Fibroblast of lung (primary cell): ENCODE measurements at regions not wholly inside any gene's neighbourhood (a gene's known extent, or its start where the extent isn't known, plus 50 kb on each side); places are given as distances from the start of the nearest gene placed in this dataset.

Experiments used
- DNase-seq, 2 donors: peaks; one replicate each; pipeline versions ENCODE4 v3.0.0 to v3.0.0-alpha.2; 2010; ENCODE audit warnings: low read depth in 2 of 2
- H2AFZ ChIP-seq: 2 replicates; pipeline ENCODE4 v1.5.1; 2012; ENCODE audit warnings: low read length, control low read depth, inconsistent platforms
- H3K27ac ChIP-seq: 2 replicates; pipeline ENCODE4 v1.5.1; 2011; ENCODE audit warnings: low read length, control low read depth; ENCODE audit not compliant: insufficient read depth
- H3K27me3 ChIP-seq: 2 replicates; pipeline ENCODE4 v1.5.1; 2011; ENCODE audit warnings: mild to moderate bottlenecking, low read length; ENCODE audit not compliant: control insufficient read depth, insufficient read depth
- H3K36me3 ChIP-seq: 2 replicates; pipeline ENCODE4 v1.5.1; 2011; ENCODE audit warnings: low read length; ENCODE audit not compliant: control insufficient read depth, insufficient read depth
- H3K4me1 ChIP-seq: 2 replicates; pipeline ENCODE4 v1.5.1; 2011; ENCODE audit warnings: low read length; ENCODE audit not compliant: control insufficient read depth, insufficient read depth; ENCODE audit errors: extremely low read depth
- H3K4me2 ChIP-seq: 2 replicates; pipeline ENCODE4 v1.5.1; 2011; ENCODE audit warnings: low read length, control low read depth; ENCODE audit not compliant: insufficient read depth; ENCODE audit errors: extremely low read depth
- H3K4me3 ChIP-seq, 4 experiments: fragments of 200-600 bp in 1 of 4; sonication (generic) in 1 of 4; replicated peaks in 1 of 4; 2 replicates each; pipeline ENCODE4 v1.5.1; 2011 to 2016; ENCODE audit warnings: low read length in 4 of 4, low read depth in 3 of 4, mild to moderate bottlenecking in 3 of 4, control low read depth in 2 of 4, inconsistent platforms in 1 of 4, mixed read lengths in 1 of 4; ENCODE audit not compliant: insufficient read depth in 1 of 4; ENCODE audit errors: control extremely low read depth in 1 of 4
- H3K79me2 ChIP-seq: 2 replicates; pipeline ENCODE4 v1.5.1; 2012; ENCODE audit warnings: mild to moderate bottlenecking, low read length, inconsistent platforms; ENCODE audit not compliant: control insufficient read depth, insufficient read depth
- H3K9ac ChIP-seq: 2 replicates; pipeline ENCODE4 v1.5.1; 2011; ENCODE audit warnings: mild to moderate bottlenecking, low read length, control low read depth; ENCODE audit not compliant: insufficient read depth
- H3K9me3 ChIP-seq: 2 replicates; pipeline ENCODE4 v1.5.1; 2012; ENCODE audit warnings: low read depth, low read length; ENCODE audit not compliant: control insufficient read depth, insufficient read depth
- H4K20me1 ChIP-seq: 2 replicates; pipeline ENCODE4 v1.5.1; 2011; ENCODE audit warnings: low read length; ENCODE audit not compliant: control insufficient read depth, insufficient read depth; ENCODE audit errors: extremely low read depth
- EZH2 ChIP-seq: IDR thresholded peaks from 2 replicates; pipeline ENCODE4 v1.5.1; 2012; ENCODE audit warnings: low read length, control low read depth, mild to moderate bottlenecking; ENCODE audit errors: missing control alignments
- TF ChIP-seq, protein P1 (sequence below), 2 donors: IDR thresholded peaks in 1 of 2; conservative IDR thresholded peaks in 1 of 2; 1 replicate in 1 of 2; 2 replicates in 1 of 2; pipeline ENCODE4 v1.5.1; 2011 to 2012; ENCODE audit warnings: low read length in 2 of 2, control low read depth in 1 of 2, inconsistent platforms in 1 of 2, low read depth in 1 of 2, mild to moderate bottlenecking in 1 of 2

DNA sequence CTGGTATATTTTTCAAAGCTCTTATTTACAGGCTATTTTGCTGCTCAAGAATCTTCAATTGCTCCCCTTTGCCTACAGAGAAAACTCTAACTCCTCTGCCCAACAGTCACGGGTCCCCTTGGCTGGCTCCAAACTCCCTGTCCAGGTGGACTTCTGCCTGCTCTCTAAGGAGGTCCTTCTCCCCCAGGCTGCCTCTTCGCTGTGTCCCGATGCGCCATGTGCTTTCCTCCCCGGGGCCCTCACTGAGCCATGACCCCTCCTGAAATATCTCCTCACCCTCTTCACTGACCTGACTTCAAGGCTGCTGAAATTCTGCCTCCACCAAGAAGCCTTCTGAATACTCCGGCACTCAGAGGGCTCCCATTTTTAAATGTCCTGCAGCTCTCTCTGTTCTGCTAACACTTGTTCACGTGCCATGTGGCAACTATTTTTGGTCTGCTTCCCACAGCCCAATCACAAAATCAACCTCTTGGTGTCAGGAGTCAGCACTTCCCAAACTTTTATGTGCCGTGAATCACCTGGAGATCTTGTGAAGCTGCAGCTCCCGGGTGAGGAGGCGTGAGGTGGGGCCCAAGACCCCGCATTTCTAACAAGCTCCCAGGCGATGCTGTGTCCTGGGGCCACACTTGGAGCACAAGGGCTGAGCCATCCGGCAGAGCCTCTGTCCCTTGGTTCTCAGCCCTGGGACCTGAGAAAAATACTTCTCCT, 85.7 kb upstream of the COL13A1 start:
- Histone ChIP-seq H3K4me2 (no peak overlapping the region), H3K36me3 (no peaks in the 10 kb centered on the region), H3K27ac (no peak overlapping the region), H3K27me3 (peaks cover 7% of the 10 kb centered on the region), H2AFZ (no peak overlapping the region), H3K9ac (no peak overlapping the region), H3K4me3 (no peak overlapping the region), H4K20me1 (no peaks in the 10 kb centered on the region), H3K79me2 (no peaks in the 10 kb centered on the region), H3K9me3 (no peaks in the 10 kb centered on the region), H3K4me1 (no peaks in the 10 kb centered on the region)
- TF ChIP-seq, protein P1, sequence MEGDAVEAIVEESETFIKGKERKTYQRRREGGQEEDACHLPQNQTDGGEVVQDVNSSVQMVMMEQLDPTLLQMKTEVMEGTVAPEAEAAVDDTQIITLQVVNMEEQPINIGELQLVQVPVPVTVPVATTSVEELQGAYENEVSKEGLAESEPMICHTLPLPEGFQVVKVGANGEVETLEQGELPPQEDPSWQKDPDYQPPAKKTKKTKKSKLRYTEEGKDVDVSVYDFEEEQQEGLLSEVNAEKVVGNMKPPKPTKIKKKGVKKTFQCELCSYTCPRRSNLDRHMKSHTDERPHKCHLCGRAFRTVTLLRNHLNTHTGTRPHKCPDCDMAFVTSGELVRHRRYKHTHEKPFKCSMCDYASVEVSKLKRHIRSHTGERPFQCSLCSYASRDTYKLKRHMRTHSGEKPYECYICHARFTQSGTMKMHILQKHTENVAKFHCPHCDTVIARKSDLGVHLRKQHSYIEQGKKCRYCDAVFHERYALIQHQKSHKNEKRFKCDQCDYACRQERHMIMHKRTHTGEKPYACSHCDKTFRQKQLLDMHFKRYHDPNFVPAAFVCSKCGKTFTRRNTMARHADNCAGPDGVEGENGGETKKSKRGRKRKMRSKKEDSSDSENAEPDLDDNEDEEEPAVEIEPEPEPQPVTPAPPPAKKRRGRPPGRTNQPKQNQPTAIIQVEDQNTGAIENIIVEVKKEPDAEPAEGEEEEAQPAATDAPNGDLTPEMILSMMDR (conservative IDR thresholded peaks at IDR 0.05 in 1 of 2, IDR thresholded peaks at IDR 0.05 in 1 of 2; ENCODE audit: low read depth in 1 of 2, low read length in 2 of 2): no peak
- TF ChIP-seq EZH2: no peak
- DNase-seq: no peak

DNA sequence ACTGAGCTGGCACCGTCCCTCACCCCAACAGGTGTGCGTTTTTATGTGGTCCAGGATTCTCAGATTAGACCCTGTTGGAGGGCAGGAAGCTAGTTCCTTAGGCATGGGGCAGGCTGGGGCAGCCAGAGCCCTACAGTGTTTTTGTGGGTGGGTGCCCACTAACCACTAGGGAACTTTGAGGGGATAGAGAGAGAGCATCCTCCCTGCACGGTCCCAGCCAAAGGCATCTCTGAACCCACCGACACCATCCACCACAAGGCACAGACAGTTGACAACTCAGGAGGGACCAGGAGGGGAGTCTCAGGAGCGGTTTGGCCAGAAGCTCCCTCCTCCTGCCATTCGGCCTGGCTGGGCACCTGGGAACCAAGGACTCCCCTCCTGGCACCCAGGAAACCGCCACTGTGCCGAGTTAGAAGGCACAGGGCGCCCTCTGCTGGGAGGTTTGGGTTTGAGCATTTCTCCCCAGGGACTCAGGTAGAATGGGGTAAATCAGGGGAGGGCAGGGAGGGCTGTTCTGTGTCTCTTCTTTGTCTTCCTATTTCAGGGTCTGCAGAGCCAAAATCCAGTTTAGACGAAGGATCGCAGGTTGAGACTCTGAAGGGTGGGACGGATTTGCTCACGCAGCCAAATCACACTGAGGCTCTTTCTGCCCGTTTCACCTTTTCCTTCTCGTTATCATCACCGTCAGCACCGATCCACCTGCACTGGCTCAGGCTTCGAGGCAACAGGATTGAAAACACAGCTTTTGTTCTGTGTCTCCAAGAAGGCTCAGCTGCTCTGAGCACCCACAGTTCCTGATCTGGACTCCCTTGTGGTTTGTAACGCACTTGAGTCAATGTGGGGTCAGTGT, 84.8 kb upstream of the COL13A1 start:
- H2AFZ ChIP-seq: no peak overlapping the region
- no peaks in the 10 kb centered on the region for H3K4me1 ChIP-seq
- no peaks in the 10 kb centered on the region for H3K9me3 ChIP-seq
- H4K20me1 ChIP-seq: no peaks in the 10 kb centered on the region
- peaks cover 7% of the 10 kb centered on the region for H3K27me3 ChIP-seq
- no peaks in the 10 kb centered on the region for H3K79me2 ChIP-seq
- no peaks in the 10 kb centered on the region for H3K36me3 ChIP-seq
- TF ChIP-seq, protein P1 (conservative IDR thresholded peaks at IDR 0.05 in 1 of 2, IDR thresholded peaks at IDR 0.05 in 1 of 2; ENCODE audit: low read depth in 1 of 2, low read length in 2 of 2): peak; percentile 64 to 80
- no peak for TF ChIP-seq EZH2
- peak; percentile 14 to 49 for DNase-seq
- no peak overlapping the region for H3K9ac ChIP-seq
- H3K4me3 ChIP-seq: no peak overlapping the region
- no peak overlapping the region for H3K4me2 ChIP-seq
- H3K27ac ChIP-seq: no peak overlapping the region

GRCh38 chr10:69718951-69719350, 82.8 kb upstream of the COL13A1 start:
- Histone ChIP-seq H3K36me3 (no peaks in the 10 kb centered on the region), H3K79me2 (no peaks in the 10 kb centered on the region), H3K27me3 (peaks cover 7% of the 10 kb centered on the region), H3K4me2 (no peak overlapping the region), H3K9ac (no peak overlapping the region), H3K27ac (no peak overlapping the region), H3K4me3 (no peak overlapping the region), H3K4me1 (no peaks in the 10 kb centered on the region), H2AFZ (no peak overlapping the region), H4K20me1 (no peaks in the 10 kb centered on the region), H3K9me3 (no peaks in the 10 kb centered on the region)
- DNase-seq: peak in 1 of 2 donors; percentile 59
- no peak for TF ChIP-seq EZH2
- TF ChIP-seq, protein P1 (conservative IDR thresholded peaks at IDR 0.05 in 1 of 2, IDR thresholded peaks at IDR 0.05 in 1 of 2; ENCODE audit: low read depth in 1 of 2, low read length in 2 of 2): no peak
